ENCODE measurements at regions not wholly inside any gene's neighbourhood (a gene's known extent, or its start where the extent isn't known, plus 50 kb on each side); places are given as distances from the start of the nearest gene placed in this dataset.
A peak's percentile ranks its signal among the peaks of the same experiment; 100 is the strongest.

DNA sequence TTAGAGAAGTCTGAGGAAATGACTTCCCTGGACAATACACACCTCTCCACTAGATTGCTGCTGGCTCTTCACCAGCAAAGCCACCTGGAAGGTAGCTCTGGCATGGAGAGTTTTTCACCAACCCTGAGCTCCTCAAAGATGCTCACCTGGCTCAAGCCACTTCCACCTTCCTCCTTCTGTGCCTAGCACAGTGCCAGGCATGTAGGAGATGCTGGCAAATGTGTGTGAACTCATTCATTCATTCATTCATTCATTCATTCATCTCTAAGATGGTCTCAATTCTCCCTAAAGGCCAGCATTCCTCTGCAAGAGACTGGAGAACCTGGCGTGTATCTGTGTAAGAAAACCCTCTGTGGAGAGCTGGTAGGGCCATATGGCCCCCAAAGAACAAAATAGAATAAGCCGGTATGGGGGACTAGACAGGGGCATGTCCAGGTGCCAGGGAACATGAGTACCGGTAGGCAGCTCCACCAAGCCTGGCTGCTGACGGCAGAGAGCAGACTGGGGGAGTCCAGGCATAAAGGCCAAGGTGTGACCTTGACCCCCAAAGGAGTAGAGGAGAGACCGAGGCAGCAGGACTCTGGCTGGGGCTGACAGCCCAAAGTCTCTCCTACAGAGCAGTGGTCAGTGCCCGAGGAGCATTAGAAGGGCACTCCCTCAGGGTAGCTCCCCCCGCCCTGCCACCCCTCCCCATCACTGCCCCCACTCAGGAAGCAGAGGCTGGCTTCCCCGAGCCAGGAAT lies 132.2 kb upstream of the TNRC6C start:
- Histone ChIP-seq H3K9me3 (ENCODE audit: control insufficient read depth, low read length) (no peaks in the 10 kb centered on the region), H3K36me3 (ENCODE audit: control insufficient read depth, insufficient read depth, low read length, severe bottlenecking) (no peaks in the 10 kb centered on the region), H3K4me1 (ENCODE audit: control insufficient read depth, insufficient read depth, low read length) (peaks cover 26% of the 10 kb centered on the region), H3K9ac (ENCODE audit: low read length) (no peak overlapping the region), H3K27me3 (replicated peaks; ENCODE audit: control insufficient read depth, insufficient read depth, low read length) (no peaks in the 10 kb centered on the region), H3K4me3 (ENCODE audit: low read length) (no peak overlapping the region)
- DNase-seq (ENCODE audit: low read depth) = no peak

DNA sequence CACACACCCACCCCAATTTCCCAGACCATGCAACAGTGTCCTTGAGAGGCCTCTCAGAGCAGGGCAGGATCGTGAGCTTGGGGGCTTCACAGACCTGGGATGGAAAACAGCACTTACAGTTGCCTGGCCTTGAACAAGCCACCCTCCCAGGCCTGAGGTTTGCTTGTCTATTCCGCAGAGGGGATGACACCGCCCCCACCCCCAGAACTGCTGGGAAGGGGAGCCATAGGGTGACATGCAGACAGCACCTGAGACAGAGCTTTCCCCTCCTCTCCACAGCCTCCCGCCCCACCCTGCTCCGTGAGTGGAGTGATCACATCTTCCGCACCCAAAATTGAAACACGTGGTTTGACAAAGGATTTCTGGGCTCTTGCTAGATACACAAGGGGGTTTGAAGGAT lies 131.5 kb upstream of the TNRC6C start:
- no peaks in the 10 kb centered on the region for H3K9me3 ChIP-seq (ENCODE audit: control insufficient read depth, low read length)
- no peaks in the 10 kb centered on the region for H3K36me3 ChIP-seq (ENCODE audit: control insufficient read depth, insufficient read depth, low read length, severe bottlenecking)
- no peak overlapping the region for H3K4me3 ChIP-seq (ENCODE audit: low read length)
- H3K4me1 ChIP-seq (ENCODE audit: control insufficient read depth, insufficient read depth, low read length) = peaks cover 31% of the 10 kb centered on the region
- H3K9ac ChIP-seq (ENCODE audit: low read length) = no peak overlapping the region
- H3K27me3 ChIP-seq (replicated peaks; ENCODE audit: control insufficient read depth, insufficient read depth, low read length) = no peaks in the 10 kb centered on the region
- no peak for DNase-seq (ENCODE audit: low read depth)

- Histone ChIP-seq H3K36me3 (ENCODE audit: control insufficient read depth, insufficient read depth, low read length, severe bottlenecking) (no peaks in the 10 kb centered on the region), H3K9ac (ENCODE audit: low read length) (no peak overlapping the region), H3K4me3 (ENCODE audit: low read length) (no peak overlapping the region), H3K4me1 (ENCODE audit: control insufficient read depth, insufficient read depth, low read length) (peaks cover 29% of the 10 kb centered on the region), H3K27me3 (replicated peaks; ENCODE audit: control insufficient read depth, insufficient read depth, low read length) (no peaks in the 10 kb centered on the region), H3K9me3 (ENCODE audit: control insufficient read depth, low read length) (no peaks in the 10 kb centered on the region)
- DNase-seq (ENCODE audit: low read depth) = no peak
Measured at GRCh38 chr17:77827511-77827910, 131.0 kb upstream of the TNRC6C start.

DNA sequence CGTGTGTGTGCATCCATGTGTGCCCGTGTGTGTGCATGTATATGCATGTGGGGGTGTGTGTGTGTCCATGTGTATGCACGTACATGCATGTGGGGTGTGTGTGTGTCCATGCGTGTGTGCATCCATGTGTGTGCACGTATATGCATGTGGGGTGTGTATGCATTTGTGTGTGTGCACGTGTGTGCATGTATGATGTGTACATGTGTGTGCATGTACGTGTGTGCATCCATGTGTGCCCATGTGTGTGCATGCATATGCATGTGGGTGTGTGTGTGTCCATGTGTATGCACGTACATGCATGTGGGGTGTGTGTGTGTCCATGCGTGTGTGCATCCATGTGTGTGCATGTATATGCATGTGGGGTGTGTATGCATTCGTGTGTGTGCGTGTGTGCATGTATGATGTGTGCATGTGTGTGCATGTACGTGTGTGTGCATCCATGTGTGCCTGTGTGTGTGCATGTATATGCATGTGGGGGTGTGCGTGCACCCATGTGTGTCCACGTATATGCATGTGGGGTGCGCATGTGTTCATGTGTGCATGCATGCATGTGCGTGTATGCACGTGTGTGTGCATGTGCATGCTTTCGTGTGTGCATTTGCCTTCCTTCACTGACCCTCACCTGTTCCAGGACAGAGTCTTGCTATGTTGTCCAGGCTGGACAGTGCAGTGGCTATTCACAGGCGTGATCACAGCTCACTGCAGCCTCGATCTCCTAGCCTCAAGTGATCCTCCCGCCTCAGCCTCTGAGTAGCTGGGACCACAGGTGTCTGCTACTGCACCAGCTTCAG lies 129.6 kb upstream of the TNRC6C start:
- no peak overlapping the region for H3K9ac ChIP-seq (ENCODE audit: low read length)
- H3K4me3 ChIP-seq (ENCODE audit: low read length) = no peak overlapping the region

DNA sequence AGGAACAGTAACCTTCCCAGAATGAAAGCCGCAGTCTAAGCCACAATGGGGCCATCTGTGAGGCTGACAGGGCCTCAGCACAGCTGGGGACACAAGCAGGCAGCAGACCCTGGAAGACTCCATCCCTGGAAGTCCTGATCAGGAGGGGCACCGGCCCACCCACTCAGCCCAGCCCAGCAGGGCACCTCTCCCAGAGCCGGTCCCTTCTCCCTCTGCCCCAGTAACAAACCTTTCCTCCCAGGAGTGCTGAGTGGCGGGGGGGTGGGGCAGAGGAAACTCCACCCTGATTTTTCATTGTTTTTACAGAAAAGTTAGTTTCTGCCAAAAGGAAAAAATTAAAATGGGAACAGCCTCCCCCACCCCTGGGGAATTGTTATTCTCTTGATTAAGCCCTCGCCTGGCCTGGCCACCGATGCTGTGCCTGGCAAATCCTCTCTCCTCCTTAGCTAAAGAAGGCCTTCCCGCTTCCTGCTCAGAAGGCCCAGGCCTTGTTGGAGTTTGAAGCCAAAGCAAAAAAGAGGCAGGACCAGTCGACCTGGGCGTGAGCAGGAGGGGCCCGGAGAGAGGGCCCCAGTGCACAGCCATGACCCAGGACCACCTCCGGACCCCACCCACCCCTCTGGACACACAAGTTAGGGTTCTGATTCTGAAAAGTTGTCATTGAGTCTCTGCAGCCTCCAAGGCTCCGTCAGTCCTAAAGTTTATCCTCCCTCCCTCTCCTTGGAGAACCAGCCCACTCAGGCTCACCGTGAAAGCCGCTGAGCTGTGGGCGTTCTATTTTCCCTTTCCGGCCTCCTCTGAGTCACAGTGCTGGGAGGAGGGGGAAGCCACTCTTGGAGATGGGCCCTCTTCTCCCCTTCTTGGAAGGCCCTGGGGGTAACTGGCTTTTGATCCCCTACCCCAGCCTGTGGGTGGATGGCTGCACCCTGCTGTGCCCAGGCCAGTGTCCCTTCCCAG lies 128.4 kb upstream of the TNRC6C start:
- peak; percentile 86 for DNase-seq (ENCODE audit: low read depth)
- Histone ChIP-seq H3K27me3 (replicated peaks; ENCODE audit: control insufficient read depth, insufficient read depth, low read length) (no peaks in the 10 kb centered on the region), H3K4me3 (ENCODE audit: low read length) (peak overlapping the region; percentile 8), H3K9ac (ENCODE audit: low read length) (peak overlapping the region; percentile 79), H3K9me3 (ENCODE audit: control insufficient read depth, low read length) (no peaks in the 10 kb centered on the region), H3K36me3 (ENCODE audit: control insufficient read depth, insufficient read depth, low read length, severe bottlenecking) (no peaks in the 10 kb centered on the region), H3K4me1 (ENCODE audit: control insufficient read depth, insufficient read depth, low read length) (peaks cover 35% of the 10 kb centered on the region)

More for the DNA sequence above, 129.6 kb upstream of the TNRC6C start:
- H3K36me3 ChIP-seq (ENCODE audit: control insufficient read depth, insufficient read depth, low read length, severe bottlenecking) = no peaks in the 10 kb centered on the region
- H3K27me3 ChIP-seq (replicated peaks; ENCODE audit: control insufficient read depth, insufficient read depth, low read length) = no peaks in the 10 kb centered on the region
- H3K9me3 ChIP-seq (ENCODE audit: control insufficient read depth, low read length) = no peaks in the 10 kb centered on the region
- peaks cover 24% of the 10 kb centered on the region for H3K4me1 ChIP-seq (ENCODE audit: control insufficient read depth, insufficient read depth, low read length)
- no peak for DNase-seq (ENCODE audit: low read depth)

- Histone ChIP-seq H3K27me3 (replicated peaks; ENCODE audit: control insufficient read depth, insufficient read depth, low read length) (no peaks in the 10 kb centered on the region), H3K9ac (ENCODE audit: low read length) (peak overlapping the region; percentile 79), H3K4me1 (ENCODE audit: control insufficient read depth, insufficient read depth, low read length) (peaks cover 36% of the 10 kb centered on the region), H3K4me3 (ENCODE audit: low read length) (no peak overlapping the region), H3K9me3 (ENCODE audit: control insufficient read depth, low read length) (no peaks in the 10 kb centered on the region), H3K36me3 (ENCODE audit: control insufficient read depth, insufficient read depth, low read length, severe bottlenecking) (no peaks in the 10 kb centered on the region)
- no peak for DNase-seq (ENCODE audit: low read depth)
Measured at GRCh38 chr17:77830816-77831473, 127.6 kb upstream of the TNRC6C start.

- peak; percentile 52 for DNase-seq (ENCODE audit: low read depth)
- H3K36me3 ChIP-seq (ENCODE audit: control insufficient read depth, insufficient read depth, low read length, severe bottlenecking) = no peaks in the 10 kb centered on the region
- H3K4me1 ChIP-seq (ENCODE audit: control insufficient read depth, insufficient read depth, low read length) = peaks cover 36% of the 10 kb centered on the region
- H3K9me3 ChIP-seq (ENCODE audit: control insufficient read depth, low read length) = no peaks in the 10 kb centered on the region
- H3K4me3 ChIP-seq (ENCODE audit: low read length) = no peak overlapping the region
- H3K27me3 ChIP-seq (replicated peaks; ENCODE audit: control insufficient read depth, insufficient read depth, low read length) = no peaks in the 10 kb centered on the region
- H3K9ac ChIP-seq (ENCODE audit: low read length) = peak overlapping the region; percentile 5
Measured at GRCh38 chr17:77831474-77832179, 126.9 kb upstream of the TNRC6C start.

DNA sequence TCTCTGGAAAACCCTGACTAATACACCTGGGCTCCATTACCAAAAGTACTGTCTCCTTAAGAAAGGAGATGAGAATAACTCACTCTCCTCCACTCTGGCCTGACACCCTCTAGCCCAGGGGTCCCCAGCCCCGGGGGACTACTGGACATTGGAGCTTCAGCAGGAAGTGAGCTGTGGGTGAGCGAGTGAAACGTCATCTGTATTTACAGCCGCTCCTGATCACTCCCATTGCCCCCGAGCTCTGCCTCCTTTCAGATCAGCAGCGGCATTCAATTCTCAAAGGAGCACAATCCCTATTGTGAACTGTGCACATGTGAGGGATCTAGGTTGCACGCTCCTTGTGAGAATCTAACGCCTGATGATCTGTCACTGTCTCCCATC lies 126.3 kb upstream of the TNRC6C start:
- no peaks in the 10 kb centered on the region for H3K27me3 ChIP-seq (replicated peaks; ENCODE audit: control insufficient read depth, insufficient read depth, low read length)
- no peak overlapping the region for H3K9ac ChIP-seq (ENCODE audit: low read length)
- no peaks in the 10 kb centered on the region for H3K36me3 ChIP-seq (ENCODE audit: control insufficient read depth, insufficient read depth, low read length, severe bottlenecking)
- H3K4me1 ChIP-seq (ENCODE audit: control insufficient read depth, insufficient read depth, low read length) = peaks cover 36% of the 10 kb centered on the region
- H3K4me3 ChIP-seq (ENCODE audit: low read length) = no peak overlapping the region
- no peak for DNase-seq (ENCODE audit: low read depth)
- no peaks in the 10 kb centered on the region for H3K9me3 ChIP-seq (ENCODE audit: control insufficient read depth, low read length)

DNA sequence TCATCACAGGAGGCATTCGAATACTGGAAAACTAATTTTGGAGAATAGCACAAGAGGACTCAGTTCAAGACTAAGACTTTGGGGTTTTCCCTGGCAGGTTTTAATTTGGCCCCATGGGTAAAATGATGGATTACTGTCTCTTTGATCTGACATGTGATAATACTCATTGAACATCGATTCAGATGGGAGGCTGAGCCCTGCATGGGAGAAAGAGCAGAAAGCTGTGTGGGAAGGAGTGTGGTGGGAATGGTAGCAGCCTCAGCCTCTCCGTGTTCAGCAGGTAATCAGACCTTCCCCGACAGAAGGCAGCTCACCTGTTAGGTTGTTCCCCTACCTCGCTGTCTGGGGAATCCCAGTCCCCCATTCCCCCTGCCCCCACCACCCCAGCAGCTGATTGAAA lies 124.7 kb upstream of the TNRC6C start:
- no peak for DNase-seq (ENCODE audit: low read depth)
- Histone ChIP-seq H3K4me1 (ENCODE audit: control insufficient read depth, insufficient read depth, low read length) (peaks cover 36% of the 10 kb centered on the region), H3K27me3 (replicated peaks; ENCODE audit: control insufficient read depth, insufficient read depth, low read length) (no peaks in the 10 kb centered on the region), H3K9me3 (ENCODE audit: control insufficient read depth, low read length) (no peaks in the 10 kb centered on the region), H3K4me3 (ENCODE audit: low read length) (no peak overlapping the region), H3K9ac (ENCODE audit: low read length) (no peak overlapping the region), H3K36me3 (ENCODE audit: control insufficient read depth, insufficient read depth, low read length, severe bottlenecking) (no peaks in the 10 kb centered on the region)

Data from adipocyte (in vitro differentiated cells).